Neural progenitor cell (in vitro differentiated cells): ENCODE measurements at regions not wholly inside any gene's neighbourhood (a gene's known extent, or its start where the extent isn't known, plus 50 kb on each side); places are given as distances from the start of the nearest gene placed in this dataset.
A peak's percentile ranks its signal among the peaks of the same experiment; 100 is the strongest.

ENCODE experiments used
- DNase-seq: peaks from one replicate; pipeline ENCODE4 v3.0.0-alpha.2; 2016; ENCODE audit warnings: low spot score
- H2AFZ ChIP-seq: fragments of 200-600 bp; sonication (generic); replicated peaks from 2 replicates; pipeline ENCODE4 v1.6.1; 2016; ENCODE audit warnings: antibody characterized with exemption
- H3F3A ChIP-seq: fragments of 200-600 bp; sonication (generic); 2 replicates; pipeline ENCODE4 v1.6.1; 2016; ENCODE audit warnings: antibody characterized with exemption, low read depth
- H3K27ac ChIP-seq: fragments of 200-600 bp; sonication (generic); 2 replicates; pipeline ENCODE4 v1.5.1; 2016; ENCODE audit warnings: mild to moderate bottlenecking
- H3K27me3 ChIP-seq: fragments of 200-600 bp; sonication (generic); 2 replicates; pipeline ENCODE4 v1.6.1; 2016; ENCODE audit warnings: mild to moderate bottlenecking, moderate library complexity
- H3K36me3 ChIP-seq: fragments of 200-600 bp; sonication (generic); 2 replicates; pipeline ENCODE4 v1.5.1; 2016
- H3K4me1 ChIP-seq: fragments of 200-600 bp; sonication (generic); 2 replicates; pipeline ENCODE4 v1.6.1; 2016; ENCODE audit warnings: mixed run types
- H3K4me2 ChIP-seq: fragments of 200-600 bp; sonication (generic); 2 replicates; pipeline ENCODE4 v1.6.1; 2016
- H3K4me3 ChIP-seq: fragments of 200-600 bp; sonication (generic); 2 replicates; pipeline ENCODE4 v1.5.1; 2016
- H3K79me2 ChIP-seq: fragments of 200-600 bp; sonication (generic); 2 replicates; pipeline ENCODE4 v1.6.1; 2016; ENCODE audit warnings: low read depth
- H3K9ac ChIP-seq: fragments of 200-600 bp; sonication (generic); 2 replicates; pipeline ENCODE4 v1.6.1; 2016
- H3K9me3 ChIP-seq: fragments of 200-600 bp; sonication (generic); 2 replicates; pipeline ENCODE4 v1.5.1; 2016; ENCODE audit warnings: low read depth
- H4K20me1 ChIP-seq: fragments of 200-600 bp; sonication (generic); 2 replicates; pipeline ENCODE4 v1.6.1; 2016; ENCODE audit warnings: low read depth
- H3K27ac Mint-ChIP-seq: 3 replicates; pipeline ENCODE4 v1.8.0; 2021; ENCODE audit warnings: mixed read lengths
- H3K27me3 Mint-ChIP-seq: 2 replicates; pipeline ENCODE4 v1.8.0; 2022; ENCODE audit warnings: low read depth, mild to moderate bottlenecking, inconsistent platforms, moderate library complexity, mixed read lengths; ENCODE audit not compliant: insufficient read depth
- H3K36me3 Mint-ChIP-seq: 3 replicates; pipeline ENCODE4 v1.8.0; 2021; ENCODE audit warnings: mixed read lengths
- H3K4me1 Mint-ChIP-seq: 3 replicates; pipeline ENCODE4 v1.8.0; 2021; ENCODE audit warnings: mixed read lengths
- H3K4me3 Mint-ChIP-seq: 3 replicates; pipeline ENCODE4 v1.8.0; 2021; ENCODE audit warnings: mild to moderate bottlenecking, moderate library complexity, mixed read lengths
- H3K9me3 Mint-ChIP-seq: 3 replicates; pipeline ENCODE4 v1.8.0; 2020; ENCODE audit warnings: mixed read lengths
- CTCF ChIP-seq: fragments of 200-600 bp; sonication (generic); IDR thresholded peaks from 2 replicates; pipeline ENCODE4 v1.5.1; 2017; ENCODE audit warnings: antibody characterized with exemption, mild to moderate bottlenecking
- EZH2 ChIP-seq: fragments of 200-600 bp; sonication (generic); IDR thresholded peaks from 2 replicates; pipeline ENCODE4 v1.6.1; 2017; ENCODE audit warnings: antibody characterized with exemption, mild to moderate bottlenecking, moderate library complexity
- EZH2phosphoT487 ChIP-seq: fragments of 200-600 bp; sonication (generic); IDR thresholded peaks from 2 replicates; pipeline ENCODE4 v1.6.1; 2017; ENCODE audit warnings: antibody characterized with exemption

- Histone ChIP-seq H3K4me2 (no peak overlapping the region), H2AFZ (no peak overlapping the region), H4K20me1 (no peaks in the 10 kb centered on the region), H3K79me2 (no peaks in the 10 kb centered on the region), H3K9me3 (no peaks in the 10 kb centered on the region), H3F3A (no peaks in the 10 kb centered on the region), H3K4me3 (no peak overlapping the region), H3K4me1 (no peaks in the 10 kb centered on the region), H3K27ac (no peak overlapping the region), H3K27me3 (no peaks in the 10 kb centered on the region), H3K36me3 (no peaks in the 10 kb centered on the region), H3K9ac (no peak overlapping the region)
- Mint-ChIP-seq H3K4me3 (no peak overlapping the region), H3K27ac (peak overlapping the region; percentile 46), H3K9me3 (no peaks in the 10 kb centered on the region), H3K36me3 (no peaks in the 10 kb centered on the region), H3K27me3 (peaks cover 11% of the 10 kb centered on the region), H3K4me1 (peaks cover 3% of the 10 kb centered on the region)
- DNase-seq: no peak
- no peak for TF ChIP-seq EZH2phosphoT487
- no peak for TF ChIP-seq EZH2
- no peak for TF ChIP-seq CTCF
Observed at GRCh38 chr22:49023879-49024774, 803.5 kb downstream of the BRD1 start.

- H3K36me3 ChIP-seq: no peaks in the 10 kb centered on the region
- Mint-ChIP-seq H3K27me3 (peaks cover 11% of the 10 kb centered on the region), H3K4me1 (peaks cover 3% of the 10 kb centered on the region), H3K27ac (no peak overlapping the region), H3K36me3 (no peaks in the 10 kb centered on the region), H3K9me3 (no peaks in the 10 kb centered on the region), H3K4me3 (no peak overlapping the region)
- H3F3A ChIP-seq: no peaks in the 10 kb centered on the region
- H2AFZ ChIP-seq: no peak overlapping the region
- no peaks in the 10 kb centered on the region for H3K4me1 ChIP-seq
- no peak for DNase-seq
- TF ChIP-seq CTCF (no peak), EZH2 (no peak), EZH2phosphoT487 (no peak)
- H3K4me2 ChIP-seq: no peak overlapping the region
- no peak overlapping the region for H3K27ac ChIP-seq
- no peaks in the 10 kb centered on the region for H3K79me2 ChIP-seq
- H3K27me3 ChIP-seq: no peaks in the 10 kb centered on the region
- H4K20me1 ChIP-seq: no peaks in the 10 kb centered on the region
- no peak overlapping the region for H3K9ac ChIP-seq
- no peak overlapping the region for H3K4me3 ChIP-seq
- no peaks in the 10 kb centered on the region for H3K9me3 ChIP-seq
Observed at GRCh38 chr22:49023161-49023878, 804.4 kb downstream of the BRD1 start.

- Mint-ChIP-seq H3K27me3 (peaks cover 10% of the 10 kb centered on the region), H3K27ac (no peak overlapping the region), H3K4me3 (no peak overlapping the region), H3K9me3 (no peaks in the 10 kb centered on the region), H3K4me1 (peaks cover 3% of the 10 kb centered on the region), H3K36me3 (no peaks in the 10 kb centered on the region)
- Histone ChIP-seq H3K36me3 (no peaks in the 10 kb centered on the region), H3K27ac (no peak overlapping the region), H3K4me3 (no peak overlapping the region), H3F3A (no peaks in the 10 kb centered on the region), H3K9me3 (no peaks in the 10 kb centered on the region), H3K79me2 (no peaks in the 10 kb centered on the region), H3K9ac (no peak overlapping the region), H3K4me2 (no peak overlapping the region), H3K27me3 (no peaks in the 10 kb centered on the region), H3K4me1 (no peaks in the 10 kb centered on the region), H2AFZ (no peak overlapping the region), H4K20me1 (no peaks in the 10 kb centered on the region)
- DNase-seq: no peak
- TF ChIP-seq CTCF (no peak), EZH2phosphoT487 (no peak), EZH2 (no peak)
Observed at GRCh38 chr22:49022816-49023160, 804.9 kb downstream of the BRD1 start.
